MCF 10A (cell line): ENCODE measurements at regions not wholly inside any gene's neighbourhood (a gene's known extent, or its start where the extent isn't known, plus 50 kb on each side); places are given as distances from the start of the nearest gene placed in this dataset.
"Not testable (repeated sequence)": the region's sequence is repeated elsewhere in the genome, so short reads cannot be mapped to it uniquely, and the experiment has no call there.

Experiments
- BruUV-seq: library from RNA; stranded (reverse); fragments of 400-500 nt; replicated peaks from 2 replicates; lab custom pipeline; 2021; lab: Mats Ljungman, UMichigan
- CTCF ChIA-PET: fragments of 300-600 bp; sonication (Branson Sonifier 250); formaldehyde crosslinking; extraction: SDS; loops from one replicate; lab custom pipeline; 2021; ENCODE audit warnings: antibody characterized with exemption, inconsistent platforms; lab: Yijun Ruan, JAX
- POLR2A ChIA-PET: fragments of 300-600, 350-650 bp; sonication (Branson Sonifier 250); formaldehyde crosslinking; extraction: SDS; loops from one replicate; lab custom pipeline; 2020; ENCODE audit warnings: antibody characterized with exemption, inconsistent platforms; lab: Yijun Ruan, JAX
- DNase-seq: peaks from one replicate; pipeline ENCODE4 v3.0.0-alpha.2; 2018; ENCODE audit not compliant: unreplicated experiment
- H3K27ac Mint-ChIP-seq: one replicate; pipeline ENCODE4 v1.8.0; 2022; ENCODE audit warnings: mild to moderate bottlenecking, low read depth, mixed read lengths; ENCODE audit not compliant: unreplicated experiment
- H3K27me3 Mint-ChIP-seq: one replicate; pipeline ENCODE4 v1.8.0; 2022; ENCODE audit warnings: mixed read lengths; ENCODE audit not compliant: insufficient read depth, unreplicated experiment
- H3K36me3 Mint-ChIP-seq: one replicate; pipeline ENCODE4 v1.8.0; 2022; ENCODE audit warnings: mild to moderate bottlenecking, moderate library complexity, mixed read lengths; ENCODE audit not compliant: insufficient read depth, unreplicated experiment
- H3K4me1 Mint-ChIP-seq: one replicate; pipeline ENCODE4 v1.8.0; 2022; ENCODE audit warnings: mixed read lengths; ENCODE audit not compliant: insufficient read depth, unreplicated experiment
- H3K4me3 Mint-ChIP-seq: one replicate; pipeline ENCODE4 v1.8.0; 2022; ENCODE audit warnings: mild to moderate bottlenecking, moderate library complexity, mixed read lengths; ENCODE audit not compliant: unreplicated experiment
- H3K9me3 Mint-ChIP-seq: one replicate; pipeline ENCODE4 v1.8.0; 2022; ENCODE audit warnings: mixed read lengths; ENCODE audit not compliant: unreplicated experiment
- CTCF ChIP-seq: fragments of 200-600 bp; IDR thresholded peaks from one replicate; pipeline ENCODE4 v1.8.0; 2022; ENCODE audit warnings: antibody characterized with exemption, mild to moderate bottlenecking; ENCODE audit not compliant: unreplicated experiment
- intact Hi-C: fragments of 100-400 bp; cut with micrococcal nuclease; formaldehyde crosslinking; loops from 2 replicates; pipeline ENCODE4 v1.14.1; 2022

DNA sequence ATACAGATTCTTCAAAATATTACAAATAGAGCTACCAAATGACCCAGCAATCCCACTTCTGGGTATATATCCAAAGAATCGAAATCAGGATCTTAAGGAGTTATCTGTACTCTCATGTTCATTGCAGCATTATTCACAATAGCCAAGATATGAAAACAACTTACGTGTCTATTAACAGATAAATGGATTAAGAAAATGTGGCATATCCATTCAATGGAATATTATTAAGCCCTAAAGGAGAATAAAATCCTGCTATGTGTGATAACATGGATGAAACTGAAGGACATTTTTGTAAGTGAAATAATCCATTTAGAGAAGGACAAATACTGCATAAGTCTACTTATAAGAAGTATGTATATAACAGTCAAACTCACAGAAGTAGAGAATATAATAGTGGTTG is 450.6 kb downstream of the TMEM232 start:
- Mint-ChIP-seq H3K27me3 (no peaks in the 10 kb centered on the region), H3K4me3 (no peak overlapping the region), H3K36me3 (no peaks in the 10 kb centered on the region), H3K27ac (no peak overlapping the region), H3K9me3 (peaks cover 10% of the 10 kb centered on the region), H3K4me1 (peaks cover 8% of the 10 kb centered on the region)
- intact Hi-C loops, result no loop called here
- no peak for DNase-seq
- ChIA-PET POLR2A (no interaction called here), CTCF (no interaction called here)
- BruUV-seq, result no TSS peak
- TF ChIP-seq CTCF, result no peak

DNA sequence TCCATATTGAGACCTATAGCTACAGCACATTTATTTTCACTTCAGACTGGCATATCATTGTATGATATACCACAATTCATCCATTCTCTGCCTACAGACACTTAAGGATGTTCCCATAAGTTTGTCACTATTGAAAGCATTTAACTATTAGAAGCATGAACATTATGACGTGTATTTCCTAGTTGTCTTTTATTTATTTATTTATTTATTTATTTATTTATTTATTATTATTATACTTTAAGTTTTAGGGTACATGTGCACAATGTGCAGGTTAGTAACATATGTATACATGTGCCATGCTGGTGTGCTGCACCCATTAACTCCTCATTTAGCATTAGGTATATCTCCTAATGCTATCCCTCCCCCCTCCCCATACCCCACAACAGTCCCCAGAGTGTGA is 448.0 kb downstream of the TMEM232 start:
- H3K36me3 Mint-ChIP-seq, H3K27ac Mint-ChIP-seq, H3K4me3 Mint-ChIP-seq, intact Hi-C loops, H3K27me3 Mint-ChIP-seq, CTCF ChIA-PET, BruUV-seq, POLR2A ChIA-PET, H3K4me1 Mint-ChIP-seq, DNase-seq: not testable (repeated sequence)
- peaks cover 32% of the 10 kb centered on the region for H3K9me3 Mint-ChIP-seq

- H3K27me3 Mint-ChIP-seq, H3K36me3 Mint-ChIP-seq, H3K27ac Mint-ChIP-seq, POLR2A ChIA-PET, DNase-seq, H3K4me3 Mint-ChIP-seq, BruUV-seq, CTCF ChIA-PET, H3K4me1 Mint-ChIP-seq, intact Hi-C loops: not testable (repeated sequence)
- H3K9me3 Mint-ChIP-seq, result peaks cover 23% of the 10 kb centered on the region
These were observed 442.4 kb downstream of the TMEM232 start for GRCh38 chr5:110284121-110284520.

GRCh38 chr5:110288766-110289511 is 437.5 kb downstream of the TMEM232 start:
- no TSS peak for BruUV-seq
- peak; percentile 81 for DNase-seq
- H3K4me1 Mint-ChIP-seq, result peaks cover 6% of the 10 kb centered on the region
- TF ChIP-seq CTCF, result no peak
- intact Hi-C loops, result no loop called here
- H3K27ac Mint-ChIP-seq, result no peak overlapping the region
- H3K27me3 Mint-ChIP-seq, result no peaks in the 10 kb centered on the region
- POLR2A ChIA-PET, result interaction anchor here (0.5 to 0.7 kb wide), 2 partner anchors 12 to 192 kb away, joined by 3 to 4 read pairs; no protein-coding TSS in a partner anchor
- no peaks in the 10 kb centered on the region for H3K36me3 Mint-ChIP-seq
- H3K4me3 Mint-ChIP-seq, result no peak overlapping the region
- no peaks in the 10 kb centered on the region for H3K9me3 Mint-ChIP-seq
- CTCF ChIA-PET, result interaction anchor here (0.6 to 0.9 kb wide), 3 partner anchors 12 to 248 kb away, joined by 3 to 4 read pairs (median 3); no protein-coding TSS in a partner anchor

- Mint-ChIP-seq H3K27ac (no peak overlapping the region), H3K27me3 (no peaks in the 10 kb centered on the region), H3K4me1 (peaks cover 6% of the 10 kb centered on the region), H3K9me3 (no peaks in the 10 kb centered on the region), H3K4me3 (no peak overlapping the region), H3K36me3 (no peaks in the 10 kb centered on the region)
- POLR2A ChIA-PET, result interaction anchor here (0.7 kb wide), 1 partner anchor 192 kb away, joined by 3 read pairs; no protein-coding TSS in a partner anchor
- no peak for TF ChIP-seq CTCF
- CTCF ChIA-PET, result no interaction called here
- DNase-seq, result no peak
- BruUV-seq, result no TSS peak
- intact Hi-C loops, result no loop called here
These were observed 437.0 kb downstream of the TMEM232 start for GRCh38 chr5:110289512-110289810.
